HEK293 (cell line): ENCODE measurements at regions not wholly inside any gene's neighbourhood (a gene's known extent, or its start where the extent isn't known, plus 50 kb on each side); places are given as distances from the start of the nearest gene placed in this dataset.

Experiments
- BCL11A ChIP-seq: fragments of 450-650 bp; formaldehyde crosslinking; IDR thresholded peaks from 2 replicates; pipeline ENCODE4 v1.5.1; 2016; ENCODE audit warnings: low read depth, missing biosample characterization, missing genetic modification characterization
- GFI1B ChIP-seq: fragments of 450-650 bp; formaldehyde crosslinking; IDR thresholded peaks from 2 replicates; pipeline ENCODE4 v1.5.1; 2016; ENCODE audit warnings: missing biosample characterization, missing genetic modification characterization
- GLI2 ChIP-seq: fragments of 450-650 bp; formaldehyde crosslinking; IDR thresholded peaks from 2 replicates; pipeline ENCODE4; 2017; ENCODE audit warnings: missing biosample characterization, missing genetic modification characterization, low read depth, borderline replicate concordance
- HOXC10 ChIP-seq: sonication (generic); formaldehyde crosslinking; IDR thresholded peaks from 2 replicates; pipeline ENCODE4 v1.8.1; 2023; ENCODE audit warnings: mild to moderate bottlenecking, missing genetic modification reagents
- KLF10 ChIP-seq: fragments of 450-650 bp; IDR thresholded peaks from 2 replicates; pipeline ENCODE4 v1.5.1; 2018; ENCODE audit warnings: missing biosample characterization, mild to moderate bottlenecking, missing genetic modification characterization
- MZF1 ChIP-seq: fragments of 450-650 bp; formaldehyde crosslinking; IDR thresholded peaks from 2 replicates; pipeline ENCODE4 v1.5.1; 2017; ENCODE audit warnings: missing biosample characterization, missing genetic modification characterization, borderline replicate concordance
- SETDB1 ChIP-seq: IDR thresholded peaks from one replicate; pipeline ENCODE4 v1.6.1; 2017; ENCODE audit warnings: mild to moderate bottlenecking, low read length, moderate library complexity, mixed read lengths; ENCODE audit not compliant: insufficient read length
- TCF7L2 ChIP-seq: IDR thresholded peaks from 2 replicates; pipeline ENCODE4 v1.6.1; 2011; ENCODE audit warnings: low read depth, mild to moderate bottlenecking, inconsistent platforms, low read length, moderate library complexity, borderline replicate concordance
- ZBTB1 ChIP-seq: fragments of 450-650 bp; formaldehyde crosslinking; IDR thresholded peaks from 2 replicates; pipeline ENCODE4 v1.5.1; 2016; ENCODE audit warnings: missing biosample characterization, missing genetic modification characterization
- ZBTB7A ChIP-seq: fragments of 450-650 bp; formaldehyde crosslinking; IDR thresholded peaks from 2 replicates; pipeline ENCODE4 v1.5.1; 2016; ENCODE audit warnings: low read depth, missing biosample characterization, missing genetic modification characterization
- ZNF2 ChIP-seq: fragments of 450-650 bp; formaldehyde crosslinking; IDR thresholded peaks from 2 replicates; pipeline ENCODE4 v1.5.1; 2016; ENCODE audit warnings: missing biosample characterization, missing genetic modification characterization
- ZNF266 ChIP-seq: fragments of 450-650 bp; formaldehyde crosslinking; IDR thresholded peaks from 2 replicates; pipeline ENCODE4 v1.5.1; 2016; ENCODE audit warnings: missing biosample characterization, missing genetic modification characterization, low read depth
- ZNF302 ChIP-seq: fragments of 450-650 bp; formaldehyde crosslinking; IDR thresholded peaks from 2 replicates; pipeline ENCODE4 v1.5.1; 2016; ENCODE audit warnings: missing biosample characterization, missing genetic modification characterization, low read depth
- ZNF707 ChIP-seq: fragments of 450-650 bp; formaldehyde crosslinking; IDR thresholded peaks from 2 replicates; pipeline ENCODE4 v1.5.1; 2016; ENCODE audit warnings: missing biosample characterization, missing genetic modification characterization
- ZNF776 ChIP-seq: fragments of 450-650 bp; formaldehyde crosslinking; IDR thresholded peaks from 2 replicates; pipeline ENCODE4 v1.5.0; 2017; ENCODE audit warnings: missing biosample characterization, missing genetic modification characterization, borderline replicate concordance
- TF ChIP-seq, protein P1 (sequence below): fragments of 450-650 bp; formaldehyde crosslinking; IDR thresholded peaks from 2 replicates; pipeline ENCODE4 v1.5.1; 2016; ENCODE audit warnings: missing biosample characterization, missing genetic modification characterization
- TF ChIP-seq, protein P2 (sequence below): fragments of 450-650 bp; formaldehyde crosslinking; IDR thresholded peaks from 2 replicates; pipeline ENCODE4 v1.5.1; 2016; ENCODE audit warnings: missing biosample characterization, missing genetic modification characterization
- TF ChIP-seq, protein P3 (sequence below): fragments of 450-650 bp; formaldehyde crosslinking; IDR thresholded peaks from 2 replicates; pipeline ENCODE4 v1.5.1; 2016; ENCODE audit warnings: missing biosample characterization, missing genetic modification characterization
- TF ChIP-seq, protein P4 (sequence below): fragments of 450-650 bp; formaldehyde crosslinking; IDR thresholded peaks from 2 replicates; pipeline ENCODE4 v1.5.1; 2017; ENCODE audit warnings: missing biosample characterization, missing genetic modification characterization
- TF ChIP-seq, protein P5 (sequence below): fragments of 450-650 bp; formaldehyde crosslinking; IDR thresholded peaks from 2 replicates; pipeline ENCODE4 v1.5.1; 2017; ENCODE audit warnings: missing biosample characterization, missing genetic modification characterization
- TF ChIP-seq, protein P6 (sequence below): fragments of 450-650 bp; formaldehyde crosslinking; IDR thresholded peaks from 2 replicates; pipeline ENCODE4 v1.5.1; 2016; ENCODE audit warnings: missing biosample characterization, missing genetic modification characterization, low read depth

DNA sequence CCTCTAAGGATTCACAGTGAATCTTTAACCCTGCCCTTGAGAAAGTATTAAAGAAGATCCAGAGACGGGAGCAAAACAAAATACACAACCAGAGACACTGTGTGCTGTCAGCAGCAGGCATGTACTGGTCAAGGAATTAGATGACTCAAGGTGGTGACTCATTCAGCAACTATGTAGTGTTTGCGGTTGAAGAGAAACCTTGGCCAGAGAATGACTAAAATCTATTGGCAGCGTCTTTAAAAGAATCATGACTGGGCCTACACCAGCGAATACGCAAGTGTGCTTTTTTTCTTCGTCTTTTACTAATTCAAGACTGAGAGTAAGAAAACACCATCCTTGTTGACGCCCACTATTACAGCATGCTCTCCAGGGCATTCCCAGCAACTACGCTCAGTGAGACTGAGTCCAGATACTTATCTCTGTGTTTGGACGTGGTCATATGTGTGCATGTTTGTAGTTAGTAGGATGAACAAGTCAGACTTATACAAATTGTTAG lies 72.4 kb upstream of the BACH2 start (continued):
- TF ChIP-seq, protein P1, sequence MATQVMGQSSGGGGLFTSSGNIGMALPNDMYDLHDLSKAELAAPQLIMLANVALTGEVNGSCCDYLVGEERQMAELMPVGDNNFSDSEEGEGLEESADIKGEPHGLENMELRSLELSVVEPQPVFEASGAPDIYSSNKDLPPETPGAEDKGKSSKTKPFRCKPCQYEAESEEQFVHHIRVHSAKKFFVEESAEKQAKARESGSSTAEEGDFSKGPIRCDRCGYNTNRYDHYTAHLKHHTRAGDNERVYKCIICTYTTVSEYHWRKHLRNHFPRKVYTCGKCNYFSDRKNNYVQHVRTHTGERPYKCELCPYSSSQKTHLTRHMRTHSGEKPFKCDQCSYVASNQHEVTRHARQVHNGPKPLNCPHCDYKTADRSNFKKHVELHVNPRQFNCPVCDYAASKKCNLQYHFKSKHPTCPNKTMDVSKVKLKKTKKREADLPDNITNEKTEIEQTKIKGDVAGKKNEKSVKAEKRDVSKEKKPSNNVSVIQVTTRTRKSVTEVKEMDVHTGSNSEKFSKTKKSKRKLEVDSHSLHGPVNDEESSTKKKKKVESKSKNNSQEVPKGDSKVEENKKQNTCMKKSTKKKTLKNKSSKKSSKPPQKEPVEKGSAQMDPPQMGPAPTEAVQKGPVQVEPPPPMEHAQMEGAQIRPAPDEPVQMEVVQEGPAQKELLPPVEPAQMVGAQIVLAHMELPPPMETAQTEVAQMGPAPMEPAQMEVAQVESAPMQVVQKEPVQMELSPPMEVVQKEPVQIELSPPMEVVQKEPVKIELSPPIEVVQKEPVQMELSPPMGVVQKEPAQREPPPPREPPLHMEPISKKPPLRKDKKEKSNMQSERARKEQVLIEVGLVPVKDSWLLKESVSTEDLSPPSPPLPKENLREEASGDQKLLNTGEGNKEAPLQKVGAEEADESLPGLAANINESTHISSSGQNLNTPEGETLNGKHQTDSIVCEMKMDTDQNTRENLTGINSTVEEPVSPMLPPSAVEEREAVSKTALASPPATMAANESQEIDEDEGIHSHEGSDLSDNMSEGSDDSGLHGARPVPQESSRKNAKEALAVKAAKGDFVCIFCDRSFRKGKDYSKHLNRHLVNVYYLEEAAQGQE (tag by site-specific recombination), result 0 out of 2 replicates have a peak, but pooled peaks have one; percentile 43
- TF ChIP-seq ZBTB1 (tag by site-specific recombination), result peak; percentile 83; the same call in 1 of the 2 replicates
- TF ChIP-seq ZNF776 (tag by site-specific recombination), result no peak
- peak; percentile 99 for TF ChIP-seq BCL11A (tag by site-specific recombination)
- TF ChIP-seq GFI1B, result peak; percentile 43; the same call in 1 of the 2 replicates
- no peak for TF ChIP-seq ZNF302 (tag by site-specific recombination)
- TF ChIP-seq, protein P2, sequence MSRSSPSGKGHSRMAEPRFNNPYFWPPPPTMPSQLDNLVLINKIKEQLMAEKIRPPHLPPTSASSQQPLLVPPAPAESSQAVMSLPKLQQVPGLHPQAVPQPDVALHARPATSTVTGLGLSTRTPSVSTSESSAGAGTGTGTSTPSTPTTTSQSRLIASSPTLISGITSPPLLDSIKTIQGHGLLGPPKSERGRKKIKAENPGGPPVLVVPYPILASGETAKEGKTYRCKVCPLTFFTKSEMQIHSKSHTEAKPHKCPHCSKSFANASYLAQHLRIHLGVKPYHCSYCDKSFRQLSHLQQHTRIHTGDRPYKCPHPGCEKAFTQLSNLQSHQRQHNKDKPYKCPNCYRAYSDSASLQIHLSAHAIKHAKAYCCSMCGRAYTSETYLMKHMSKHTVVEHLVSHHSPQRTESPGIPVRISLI, result peak; percentile 98
- TF ChIP-seq, protein P3, sequence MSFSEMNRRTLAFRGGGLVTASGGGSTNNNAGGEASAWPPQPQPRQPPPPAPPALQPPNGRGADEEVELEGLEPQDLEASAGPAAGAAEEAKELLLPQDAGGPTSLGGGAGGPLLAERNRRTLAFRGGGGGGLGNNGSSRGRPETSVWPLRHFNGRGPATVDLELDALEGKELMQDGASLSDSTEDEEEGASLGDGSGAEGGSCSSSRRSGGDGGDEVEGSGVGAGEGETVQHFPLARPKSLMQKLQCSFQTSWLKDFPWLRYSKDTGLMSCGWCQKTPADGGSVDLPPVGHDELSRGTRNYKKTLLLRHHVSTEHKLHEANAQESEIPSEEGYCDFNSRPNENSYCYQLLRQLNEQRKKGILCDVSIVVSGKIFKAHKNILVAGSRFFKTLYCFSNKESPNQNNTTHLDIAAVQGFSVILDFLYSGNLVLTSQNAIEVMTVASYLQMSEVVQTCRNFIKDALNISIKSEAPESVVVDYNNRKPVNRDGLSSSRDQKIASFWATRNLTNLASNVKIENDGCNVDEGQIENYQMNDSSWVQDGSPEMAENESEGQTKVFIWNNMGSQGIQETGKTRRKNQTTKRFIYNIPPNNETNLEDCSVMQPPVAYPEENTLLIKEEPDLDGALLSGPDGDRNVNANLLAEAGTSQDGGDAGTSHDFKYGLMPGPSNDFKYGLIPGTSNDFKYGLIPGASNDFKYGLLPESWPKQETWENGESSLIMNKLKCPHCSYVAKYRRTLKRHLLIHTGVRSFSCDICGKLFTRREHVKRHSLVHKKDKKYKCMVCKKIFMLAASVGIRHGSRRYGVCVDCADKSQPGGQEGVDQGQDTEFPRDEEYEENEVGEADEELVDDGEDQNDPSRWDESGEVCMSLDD (tag by site-specific recombination), result no peak
- TF ChIP-seq SETDB1, result peak; percentile 91
- TF ChIP-seq, protein P4, sequence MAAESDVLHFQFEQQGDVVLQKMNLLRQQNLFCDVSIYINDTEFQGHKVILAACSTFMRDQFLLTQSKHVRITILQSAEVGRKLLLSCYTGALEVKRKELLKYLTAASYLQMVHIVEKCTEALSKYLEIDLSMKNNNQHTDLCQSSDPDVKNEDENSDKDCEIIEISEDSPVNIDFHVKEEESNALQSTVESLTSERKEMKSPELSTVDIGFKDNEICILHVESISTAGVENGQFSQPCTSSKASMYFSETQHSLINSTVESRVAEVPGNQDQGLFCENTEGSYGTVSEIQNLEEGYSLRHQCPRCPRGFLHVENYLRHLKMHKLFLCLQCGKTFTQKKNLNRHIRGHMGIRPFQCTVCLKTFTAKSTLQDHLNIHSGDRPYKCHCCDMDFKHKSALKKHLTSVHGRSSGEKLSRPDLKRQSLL (tag by site-specific recombination), result no peak
- TF ChIP-seq KLF10 (tag by site-specific recombination), result peak; percentile 89
- peak; percentile 46; the same call in 1 of the 2 replicates for TF ChIP-seq GLI2 (tag by site-specific recombination)
- no peak for TF ChIP-seq ZBTB7A (tag by site-specific recombination)
- TF ChIP-seq HOXC10 (CRISPR knock-in tag), result no peak
- TF ChIP-seq ZNF2, result 0 out of 2 replicates have a peak, but pooled peaks have one; percentile 35
- TF ChIP-seq, protein P5, sequence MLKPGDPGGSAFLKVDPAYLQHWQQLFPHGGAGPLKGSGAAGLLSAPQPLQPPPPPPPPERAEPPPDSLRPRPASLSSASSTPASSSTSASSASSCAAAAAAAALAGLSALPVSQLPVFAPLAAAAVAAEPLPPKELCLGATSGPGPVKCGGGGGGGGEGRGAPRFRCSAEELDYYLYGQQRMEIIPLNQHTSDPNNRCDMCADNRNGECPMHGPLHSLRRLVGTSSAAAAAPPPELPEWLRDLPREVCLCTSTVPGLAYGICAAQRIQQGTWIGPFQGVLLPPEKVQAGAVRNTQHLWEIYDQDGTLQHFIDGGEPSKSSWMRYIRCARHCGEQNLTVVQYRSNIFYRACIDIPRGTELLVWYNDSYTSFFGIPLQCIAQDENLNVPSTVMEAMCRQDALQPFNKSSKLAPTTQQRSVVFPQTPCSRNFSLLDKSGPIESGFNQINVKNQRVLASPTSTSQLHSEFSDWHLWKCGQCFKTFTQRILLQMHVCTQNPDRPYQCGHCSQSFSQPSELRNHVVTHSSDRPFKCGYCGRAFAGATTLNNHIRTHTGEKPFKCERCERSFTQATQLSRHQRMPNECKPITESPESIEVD (tag by site-specific recombination), result peak; percentile 94
- TF ChIP-seq, protein P6, sequence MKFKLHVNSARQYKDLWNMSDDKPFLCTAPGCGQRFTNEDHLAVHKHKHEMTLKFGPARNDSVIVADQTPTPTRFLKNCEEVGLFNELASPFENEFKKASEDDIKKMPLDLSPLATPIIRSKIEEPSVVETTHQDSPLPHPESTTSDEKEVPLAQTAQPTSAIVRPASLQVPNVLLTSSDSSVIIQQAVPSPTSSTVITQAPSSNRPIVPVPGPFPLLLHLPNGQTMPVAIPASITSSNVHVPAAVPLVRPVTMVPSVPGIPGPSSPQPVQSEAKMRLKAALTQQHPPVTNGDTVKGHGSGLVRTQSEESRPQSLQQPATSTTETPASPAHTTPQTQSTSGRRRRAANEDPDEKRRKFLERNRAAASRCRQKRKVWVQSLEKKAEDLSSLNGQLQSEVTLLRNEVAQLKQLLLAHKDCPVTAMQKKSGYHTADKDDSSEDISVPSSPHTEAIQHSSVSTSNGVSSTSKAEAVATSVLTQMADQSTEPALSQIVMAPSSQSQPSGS (tag by site-specific recombination), result peak; percentile 74
- TF ChIP-seq MZF1 (tag by site-specific recombination), result no peak
- no peak for TF ChIP-seq ZNF707 (tag by site-specific recombination)
- no peak for TF ChIP-seq ZNF266
- no peak for TF ChIP-seq TCF7L2
